ENCODE measurements at regions not wholly inside any gene's neighbourhood (a gene's known extent, or its start where the extent isn't known, plus 50 kb on each side); places are given as distances from the start of the nearest gene placed in this dataset.
"Not testable (repeated sequence)": the region's sequence is repeated elsewhere in the genome, so short reads cannot be mapped to it uniquely, and the experiment has no call there.

DNA sequence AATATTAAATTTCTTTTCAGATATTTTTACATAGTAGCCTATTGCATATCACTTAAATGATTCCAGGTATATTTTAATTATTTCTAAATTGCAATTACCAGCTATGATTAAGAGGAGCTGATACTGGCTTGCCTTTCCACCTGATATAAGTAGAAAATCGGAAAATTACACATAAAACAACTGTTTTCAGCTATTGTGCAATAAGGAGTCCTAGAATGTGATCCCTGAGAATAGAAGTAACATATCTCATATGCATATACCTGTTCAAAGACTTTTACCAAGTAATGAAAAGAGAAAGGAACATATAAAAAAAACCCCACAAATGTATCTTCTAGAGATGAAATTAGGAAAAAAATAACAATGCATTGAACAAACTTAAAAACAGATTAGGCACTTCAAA is 1354.6 kb upstream of the PCDH9 start:
- TF ChIP-seq, protein P1, sequence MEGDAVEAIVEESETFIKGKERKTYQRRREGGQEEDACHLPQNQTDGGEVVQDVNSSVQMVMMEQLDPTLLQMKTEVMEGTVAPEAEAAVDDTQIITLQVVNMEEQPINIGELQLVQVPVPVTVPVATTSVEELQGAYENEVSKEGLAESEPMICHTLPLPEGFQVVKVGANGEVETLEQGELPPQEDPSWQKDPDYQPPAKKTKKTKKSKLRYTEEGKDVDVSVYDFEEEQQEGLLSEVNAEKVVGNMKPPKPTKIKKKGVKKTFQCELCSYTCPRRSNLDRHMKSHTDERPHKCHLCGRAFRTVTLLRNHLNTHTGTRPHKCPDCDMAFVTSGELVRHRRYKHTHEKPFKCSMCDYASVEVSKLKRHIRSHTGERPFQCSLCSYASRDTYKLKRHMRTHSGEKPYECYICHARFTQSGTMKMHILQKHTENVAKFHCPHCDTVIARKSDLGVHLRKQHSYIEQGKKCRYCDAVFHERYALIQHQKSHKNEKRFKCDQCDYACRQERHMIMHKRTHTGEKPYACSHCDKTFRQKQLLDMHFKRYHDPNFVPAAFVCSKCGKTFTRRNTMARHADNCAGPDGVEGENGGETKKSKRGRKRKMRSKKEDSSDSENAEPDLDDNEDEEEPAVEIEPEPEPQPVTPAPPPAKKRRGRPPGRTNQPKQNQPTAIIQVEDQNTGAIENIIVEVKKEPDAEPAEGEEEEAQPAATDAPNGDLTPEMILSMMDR (IDR thresholded peaks at IDR 0.05) = no peak

GRCh38 chr13:68574053-68574452 is 1343.9 kb upstream of the PCDH9 start:
- Mint-ChIP-seq H3K9me3 (peaks cover 4% of the 10 kb centered on the region), H3K4me3 (no peak overlapping the region), H3K27ac (peak overlapping the region; percentile 23), H3K27me3 (ENCODE audit: low read depth, poor library complexity) (no peaks in the 10 kb centered on the region), H3K36me3 (ENCODE audit: low read depth) (no peaks in the 10 kb centered on the region), H3K4me1 (peaks cover 14% of the 10 kb centered on the region)
- no peak for DNase-seq
- TF ChIP-seq, protein P1 (IDR thresholded peaks at IDR 0.05) = no peak

More for the DNA sequence above, 1354.6 kb upstream of the PCDH9 start:
- DNase-seq = no peak
- peaks cover 19% of the 10 kb centered on the region for H3K9me3 Mint-ChIP-seq
- H3K36me3 Mint-ChIP-seq (ENCODE audit: low read depth) = no peaks in the 10 kb centered on the region
- no peaks in the 10 kb centered on the region for H3K27me3 Mint-ChIP-seq (ENCODE audit: low read depth, poor library complexity)
- no peak overlapping the region for H3K4me3 Mint-ChIP-seq
- H3K27ac Mint-ChIP-seq = no peak overlapping the region
- H3K4me1 Mint-ChIP-seq = no peaks in the 10 kb centered on the region

- H3K9me3 Mint-ChIP-seq = no peaks in the 10 kb centered on the region
- no peaks in the 10 kb centered on the region for H3K27me3 Mint-ChIP-seq (ENCODE audit: low read depth, poor library complexity)
- TF ChIP-seq, protein P1 (IDR thresholded peaks at IDR 0.05) = no peak
- no peak for DNase-seq
- H3K36me3 Mint-ChIP-seq (ENCODE audit: low read depth) = no peaks in the 10 kb centered on the region
- H3K4me3 Mint-ChIP-seq = no peak overlapping the region
- no peaks in the 10 kb centered on the region for H3K4me1 Mint-ChIP-seq
- no peak overlapping the region for H3K27ac Mint-ChIP-seq
These were observed 1321.8 kb upstream of the PCDH9 start for GRCh38 chr13:68551701-68552522.

DNA sequence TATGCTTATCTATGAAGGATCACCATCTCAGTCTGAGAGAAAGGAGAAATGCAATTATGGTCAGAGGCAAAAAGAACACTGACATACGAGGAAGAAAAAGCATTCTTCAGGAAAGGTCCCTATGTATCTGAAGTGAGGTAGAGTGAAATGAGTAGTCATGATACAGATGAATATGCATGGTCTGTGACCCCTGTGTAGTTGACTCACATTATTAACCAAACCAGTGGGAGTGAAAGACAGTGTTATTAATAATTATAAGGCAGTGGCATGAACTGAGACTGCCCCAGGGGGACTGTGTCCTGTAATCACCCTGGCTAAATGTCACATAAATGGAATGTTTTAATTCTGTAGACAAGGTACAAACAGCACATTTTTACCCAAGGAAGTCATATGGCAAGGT is 1320.2 kb upstream of the PCDH9 start:
- Mint-ChIP-seq H3K27me3 (ENCODE audit: low read depth, poor library complexity) (no peaks in the 10 kb centered on the region), H3K27ac (no peak overlapping the region), H3K9me3 (no peaks in the 10 kb centered on the region), H3K4me1 (no peaks in the 10 kb centered on the region), H3K36me3 (ENCODE audit: low read depth) (no peaks in the 10 kb centered on the region), H3K4me3 (no peak overlapping the region)
- TF ChIP-seq, protein P1 (IDR thresholded peaks at IDR 0.05) = no peak
- no peak for DNase-seq

DNA sequence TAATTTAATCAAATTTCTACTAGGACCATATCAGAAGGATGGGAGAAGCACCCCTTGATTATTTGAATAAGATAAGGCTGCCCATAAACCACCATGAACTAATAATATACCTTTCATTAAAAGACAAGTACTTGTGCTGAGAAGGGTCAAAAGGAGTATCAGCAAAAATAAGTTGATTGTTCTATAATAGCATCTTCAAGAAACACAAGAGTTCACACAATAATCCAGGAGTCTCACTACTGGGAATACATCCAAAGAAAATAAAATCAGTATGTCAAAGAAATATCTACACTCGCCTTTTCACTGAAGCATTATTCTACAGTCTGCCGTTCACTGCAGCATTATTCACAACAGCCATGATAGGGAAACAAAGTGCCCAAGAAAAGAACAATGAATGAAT is 1310.1 kb upstream of the PCDH9 start:
- no peaks in the 10 kb centered on the region for H3K27me3 Mint-ChIP-seq (ENCODE audit: low read depth, poor library complexity)
- H3K9me3 Mint-ChIP-seq = no peaks in the 10 kb centered on the region
- no peaks in the 10 kb centered on the region for H3K4me1 Mint-ChIP-seq
- DNase-seq = no peak
- H3K27ac Mint-ChIP-seq = no peak overlapping the region
- TF ChIP-seq, protein P1 (IDR thresholded peaks at IDR 0.05) = no peak
- no peak overlapping the region for H3K4me3 Mint-ChIP-seq
- H3K36me3 Mint-ChIP-seq (ENCODE audit: low read depth) = no peaks in the 10 kb centered on the region

- no peaks in the 10 kb centered on the region for H3K36me3 Mint-ChIP-seq (ENCODE audit: low read depth)
- H3K4me3 Mint-ChIP-seq = no peak overlapping the region
- DNase-seq = no peak
- H3K9me3 Mint-ChIP-seq = no peaks in the 10 kb centered on the region
- H3K27ac Mint-ChIP-seq = no peak overlapping the region
- TF ChIP-seq, protein P1 (IDR thresholded peaks at IDR 0.05) = no peak
- H3K4me1 Mint-ChIP-seq = no peaks in the 10 kb centered on the region
- no peaks in the 10 kb centered on the region for H3K27me3 Mint-ChIP-seq (ENCODE audit: low read depth, poor library complexity)
These were observed 1305.2 kb upstream of the PCDH9 start for GRCh38 chr13:68535329-68535728.

- not testable (repeated sequence) for DNase-seq; H3K36me3 Mint-ChIP-seq (ENCODE audit: low read depth); H3K4me3 Mint-ChIP-seq; H3K27ac Mint-ChIP-seq; H3K4me1 Mint-ChIP-seq; H3K27me3 Mint-ChIP-seq (ENCODE audit: low read depth, poor library complexity)
- peaks cover 48% of the 10 kb centered on the region for H3K9me3 Mint-ChIP-seq
These were observed 1297.0 kb upstream of the PCDH9 start for GRCh38 chr13:68527167-68527566.

Measured in nephron progenitor cell (in vitro differentiated cells).